Common myeloid progenitor, CD34-positive (primary cell): ENCODE measurements at regions not wholly inside any gene's neighbourhood (a gene's known extent, or its start where the extent isn't known, plus 50 kb on each side); places are given as distances from the start of the nearest gene placed in this dataset.
"Not testable (repeated sequence)": the region's sequence is repeated elsewhere in the genome, so short reads cannot be mapped to it uniquely, and the experiment has no call there.

Experiments used
- CTCF ChIA-PET: fragments of 350-600 bp; sonication (Branson Sonifier 250); formaldehyde crosslinking; loops from one replicate; lab custom pipeline; 2021; ENCODE audit warnings: antibody characterized with exemption; lab: Charles Lee
- POLR2A ChIA-PET: fragments of 350-600 bp; sonication (Branson Sonifier 250); formaldehyde crosslinking; loops from one replicate; lab custom pipeline; 2021; ENCODE audit warnings: antibody characterized with exemption; lab: Charles Lee
- DNase-seq, 3 donors: peaks; one replicate each; pipeline versions ENCODE4 v3.0.0 to v3.0.0-alpha.2; 2013
- H3K27ac ChIP-seq, 2 experiments: 1 replicate in 1 of 2; 2 replicates in 1 of 2; pipeline ENCODE4 v1.7.0; 2013; ENCODE audit warnings: inconsistent platforms in 2 of 2, low read length in 2 of 2, mild to moderate bottlenecking in 2 of 2, low read depth in 1 of 2, moderate library complexity in 1 of 2; ENCODE audit not compliant: severe bottlenecking in 2 of 2, insufficient read depth in 1 of 2, poor library complexity in 1 of 2
- H3K27me3 ChIP-seq, 5 experiments: replicated peaks in 2 of 5; 1 replicate in 3 of 5; 2 replicates in 2 of 5; pipeline versions ENCODE4 v1.6.1 to v1.7.0; 2013; ENCODE audit warnings: low read length in 4 of 5, mild to moderate bottlenecking in 2 of 5, moderate library complexity in 2 of 5, inconsistent platforms in 1 of 5; ENCODE audit not compliant: insufficient read depth in 5 of 5, control insufficient read depth in 4 of 5
- H3K36me3 ChIP-seq, 4 experiments: 1 replicate in 2 of 4; 2 replicates in 2 of 4; pipeline versions ENCODE4 v1.6.1 to v1.7.0; 2013; ENCODE audit warnings: low read length in 3 of 4, control low read depth in 1 of 4, mild to moderate bottlenecking in 1 of 4; ENCODE audit not compliant: control insufficient read depth in 4 of 4, insufficient read depth in 4 of 4
- H3K4me1 ChIP-seq, 4 experiments: 1 replicate in 3 of 4; 2 replicates in 1 of 4; pipeline versions ENCODE4 v1.6.1 to v1.7.1; 2013; ENCODE audit warnings: low read length in 3 of 4, mild to moderate bottlenecking in 3 of 4, control low read depth in 1 of 4, inconsistent platforms in 1 of 4, moderate library complexity in 1 of 4; ENCODE audit not compliant: control insufficient read depth in 4 of 4, insufficient read depth in 4 of 4; ENCODE audit errors: control extremely low read depth in 1 of 4
- H3K4me3 ChIP-seq, 7 experiments: 1 replicate in 4 of 7; 2 replicates in 3 of 7; pipeline versions ENCODE4 v1.5.1 to v1.7.0; 2013; ENCODE audit warnings: mild to moderate bottlenecking in 7 of 7, low read length in 6 of 7, moderate library complexity in 6 of 7, inconsistent platforms in 2 of 7, low read depth in 2 of 7, control low read depth in 1 of 7; ENCODE audit not compliant: insufficient read depth in 4 of 7, control insufficient read depth in 1 of 7; ENCODE audit errors: extremely low read depth in 1 of 7
- H3K9me3 ChIP-seq, 5 experiments: 1 replicate in 4 of 5; 2 replicates in 1 of 5; pipeline versions ENCODE4 v1.6.1 to v1.7.1; 2013; ENCODE audit warnings: low read length in 4 of 5, mild to moderate bottlenecking in 2 of 5, inconsistent platforms in 1 of 5, low read depth in 1 of 5, moderate library complexity in 1 of 5; ENCODE audit not compliant: control insufficient read depth in 4 of 5, insufficient read depth in 2 of 5; ENCODE audit errors: control extremely low read depth in 1 of 5
- WGBS: methylation state at CpG from one replicate; pipeline ENCODE4 v1.1.5; 2013; ENCODE audit not compliant: insufficient coverage; 5-methylcytosine and 5-hydroxymethylcytosine counted together

GRCh38 chrY:7320171-7320570 lies 408.6 kb upstream of the AMELY start:
- H3K27ac ChIP-seq, H3K9me3 ChIP-seq, DNase-seq, H3K4me3 ChIP-seq, CTCF ChIA-PET, POLR2A ChIA-PET, H3K27me3 ChIP-seq: not testable (repeated sequence)
- whole genome bisulfite sequencing, result no CpG with 5 or more reads among the region's 4 CpGs
- peaks cover 0 to 18% (median under 1%) of the 10 kb centered on the region in 4 experiments for H3K36me3 ChIP-seq
- peaks cover 0 to 14% (median 0%) of the 10 kb centered on the region in 4 experiments for H3K4me1 ChIP-seq

- no CpG with 5 or more reads among the region's 5 CpGs for WGBS
- Histone ChIP-seq H3K27ac (no peak overlapping the region), H3K27me3 (no peaks in the 10 kb centered on the region), H3K9me3 (no peaks in the 10 kb centered on the region), H3K4me1 (peaks cover 0 to 14% (median 0%) of the 10 kb centered on the region in 4 experiments), H3K4me3 (no peak overlapping the region), H3K36me3 (peaks cover 0 to 9% (median 0%) of the 10 kb centered on the region in 4 experiments)
- POLR2A ChIA-PET, result no interaction called here
- CTCF ChIA-PET, result interaction anchor here (0.8 to 1.2 kb wide), 2 partner anchors 10 to 46 kb away, joined by 3 to 4 read pairs; no protein-coding TSS in a partner anchor
- no peak for DNase-seq
Observed at GRCh38 chrY:7318122-7318521, 406.6 kb upstream of the AMELY start.

GRCh38 chrY:7317571-7317970 lies 406.0 kb upstream of the AMELY start:
- Histone ChIP-seq H3K27me3 (no peaks in the 10 kb centered on the region), H3K4me1 (peaks cover 0 to 14% (median 0%) of the 10 kb centered on the region in 4 experiments), H3K9me3 (no peaks in the 10 kb centered on the region), H3K36me3 (peaks cover 0 to 9% (median 0%) of the 10 kb centered on the region in 4 experiments), H3K4me3 (no peak overlapping the region), H3K27ac (no peak overlapping the region)
- ChIA-PET POLR2A (no interaction called here), CTCF (interaction anchor here (0.8 to 1.2 kb wide), 2 partner anchors 9 to 45 kb away, joined by 3 to 4 read pairs; no protein-coding TSS in a partner anchor)
- peak in 1 of 3 donors; percentile 3 for DNase-seq
- no CpG with 5 or more reads among the region's 3 CpGs for WGBS

GRCh38 chrY:7310482-7311269 lies 399.1 kb upstream of the AMELY start:
- ChIA-PET CTCF (interaction anchor here (1.2 kb wide), 1 partner anchor 11 kb away, joined by 4 read pairs; no protein-coding TSS in a partner anchor), POLR2A (no interaction called here)
- Histone ChIP-seq H3K27me3 (no peaks in the 10 kb centered on the region), H3K4me3 (no peak overlapping the region), H3K9me3 (no peaks in the 10 kb centered on the region), H3K36me3 (peaks cover 0 to 13% (median under 1%) of the 10 kb centered on the region in 4 experiments), H3K27ac (no peak overlapping the region), H3K4me1 (no peaks in the 10 kb centered on the region)
- WGBS, result no CpG with 5 or more reads among the region's 6 CpGs
- DNase-seq, result no peak

- Histone ChIP-seq H3K4me3 (no peak overlapping the region), H3K36me3 (peaks cover 0 to 29% (median under 1%) of the 10 kb centered on the region in 4 experiments), H3K9me3 (no peaks in the 10 kb centered on the region), H3K27me3 (no peaks in the 10 kb centered on the region), H3K27ac (no peak overlapping the region), H3K4me1 (no peaks in the 10 kb centered on the region)
- POLR2A ChIA-PET, result no interaction called here
- CTCF ChIA-PET, result interaction anchor here (0.7 to 1.1 kb wide), 2 partner anchors 9 to 37 kb away, joined by 4 read pairs; no protein-coding TSS in a partner anchor
- no CpG with 5 or more reads among the region's 5 CpGs for WGBS
- DNase-seq, result no peak
Observed at GRCh38 chrY:7308816-7309215, 397.3 kb upstream of the AMELY start.

- WGBS, result no CpG with 5 or more reads among the region's 3 CpGs
- Histone ChIP-seq H3K27ac (no peak overlapping the region), H3K36me3 (peaks cover 0 to 26% (median 0%) of the 10 kb centered on the region in 4 experiments), H3K4me3 (no peak overlapping the region), H3K4me1 (peaks cover 0 to 7% (median 0%) of the 10 kb centered on the region in 4 experiments), H3K9me3 (no peaks in the 10 kb centered on the region), H3K27me3 (no peaks in the 10 kb centered on the region)
- ChIA-PET CTCF (no interaction called here), POLR2A (no interaction called here)
- DNase-seq, result no peak
Observed at GRCh38 chrY:7302306-7302705, 390.8 kb upstream of the AMELY start.

- ChIA-PET CTCF (interaction anchor here (0.9 to 1.5 kb wide), 2 partner anchors 10 to 28 kb away, joined by 3 to 4 read pairs; no protein-coding TSS in a partner anchor), POLR2A (no interaction called here)
- Histone ChIP-seq H3K9me3 (no peaks in the 10 kb centered on the region), H3K27me3 (no peaks in the 10 kb centered on the region), H3K4me1 (peaks cover 0 to 7% (median 0%) of the 10 kb centered on the region in 4 experiments), H3K27ac (no peak overlapping the region), H3K4me3 (no peak overlapping the region), H3K36me3 (peaks cover 0 to 15% (median 0%) of the 10 kb centered on the region in 4 experiments)
- WGBS, result no CpG with 5 or more reads among the region's 3 CpGs
- peak in 2 of 3 donors; percentile 0 for DNase-seq
Observed at GRCh38 chrY:7299960-7300359, 388.4 kb upstream of the AMELY start.
